Caco-2 (cell line): ENCODE measurements at regions not wholly inside any gene's neighbourhood (a gene's known extent, or its start where the extent isn't known, plus 50 kb on each side); places are given as distances from the start of the nearest gene placed in this dataset.

Source experiments
- BruUV-seq: library from RNA; stranded (reverse); fragments of 400-500 nt; replicated peaks from 2 replicates; lab custom pipeline; 2021; lab: Mats Ljungman, UMichigan
- CTCF ChIA-PET: fragments of 300-600 bp; sonication (Branson Sonifier 250); formaldehyde crosslinking; loops from one replicate; lab custom pipeline; 2022; ENCODE audit warnings: antibody characterized with exemption; lab: Charles Lee
- POLR2A ChIA-PET: fragments of 300-600 bp; sonication (Branson Sonifier 250); formaldehyde crosslinking; loops from one replicate; lab custom pipeline; 2022; ENCODE audit warnings: antibody characterized with exemption; lab: Charles Lee
- DNase-seq, 2 experiments: peaks; one replicate each; pipeline versions ENCODE4 v3.0.0 to v3.0.0-alpha.2; 2020 to 2022
- H3K27me3 ChIP-seq: replicated peaks from 2 replicates; pipeline ENCODE4 v1.6.0; 2011; ENCODE audit warnings: low read length; ENCODE audit not compliant: control insufficient read depth, insufficient read depth
- H3K36me3 ChIP-seq: 2 replicates; pipeline ENCODE4 v1.5.1; 2011; ENCODE audit warnings: low read length; ENCODE audit not compliant: control insufficient read depth, insufficient read depth
- H3K4me1 ChIP-seq: fragments of 250-450 bp; sonication (Bioruptor Pico); 2 replicates; pipeline ENCODE4 v1.5.1; 2020; ENCODE audit warnings: mild to moderate bottlenecking
- H3K4me3 ChIP-seq: 2 replicates; pipeline ENCODE4 v1.5.1; 2011; ENCODE audit warnings: low read depth, mild to moderate bottlenecking, control low read depth, low read length
- H3K9me3 ChIP-seq: fragments of 250-450 bp; sonication (Bioruptor Pico); 2 replicates; pipeline ENCODE4 v1.5.1; 2020; ENCODE audit warnings: mild to moderate bottlenecking, moderate library complexity
- H3K27ac Mint-ChIP-seq: one replicate; pipeline ENCODE4 v1.8.0; 2022; ENCODE audit warnings: mixed read lengths; ENCODE audit not compliant: unreplicated experiment
- H3K27me3 Mint-ChIP-seq: one replicate; pipeline ENCODE4 v1.8.0; 2022; ENCODE audit warnings: mixed read lengths; ENCODE audit not compliant: insufficient read depth, unreplicated experiment
- H3K36me3 Mint-ChIP-seq: one replicate; pipeline ENCODE4 v1.8.0; 2022; ENCODE audit warnings: mild to moderate bottlenecking, mixed read lengths; ENCODE audit not compliant: insufficient read depth, unreplicated experiment
- H3K4me1 Mint-ChIP-seq: one replicate; pipeline ENCODE4 v1.8.0; 2022; ENCODE audit warnings: low read depth, mixed read lengths; ENCODE audit not compliant: unreplicated experiment
- H3K4me3 Mint-ChIP-seq: one replicate; pipeline ENCODE4 v1.8.0; 2022; ENCODE audit warnings: mild to moderate bottlenecking, moderate library complexity, mixed read lengths; ENCODE audit not compliant: unreplicated experiment
- H3K9me3 Mint-ChIP-seq: one replicate; pipeline ENCODE4 v1.8.0; 2022; ENCODE audit warnings: mixed read lengths; ENCODE audit not compliant: unreplicated experiment
- intact Hi-C: fragments of 100-400 bp; cut with micrococcal nuclease; formaldehyde crosslinking; loops from one replicate; pipeline ENCODE4 v1.10.0; 2022; ENCODE audit not compliant: unreplicated experiment
- TF ChIP-seq, protein P1 (sequence below), 2 experiments: fragments of 200-600 bp in 1 of 2; IDR thresholded peaks; 1 replicate in 1 of 2; 2 replicates in 1 of 2; pipeline versions ENCODE4 v1.5.1 to v1.8.0; 2011 to 2022; ENCODE audit warnings: antibody characterized with exemption in 1 of 2, control low read depth in 1 of 2, inconsistent platforms in 1 of 2, low read depth in 1 of 2, low read length in 1 of 2, mild to moderate bottlenecking in 1 of 2, moderate library complexity in 1 of 2; ENCODE audit not compliant: insufficient read depth in 1 of 2, severe bottlenecking in 1 of 2, unreplicated experiment in 1 of 2

DNA sequence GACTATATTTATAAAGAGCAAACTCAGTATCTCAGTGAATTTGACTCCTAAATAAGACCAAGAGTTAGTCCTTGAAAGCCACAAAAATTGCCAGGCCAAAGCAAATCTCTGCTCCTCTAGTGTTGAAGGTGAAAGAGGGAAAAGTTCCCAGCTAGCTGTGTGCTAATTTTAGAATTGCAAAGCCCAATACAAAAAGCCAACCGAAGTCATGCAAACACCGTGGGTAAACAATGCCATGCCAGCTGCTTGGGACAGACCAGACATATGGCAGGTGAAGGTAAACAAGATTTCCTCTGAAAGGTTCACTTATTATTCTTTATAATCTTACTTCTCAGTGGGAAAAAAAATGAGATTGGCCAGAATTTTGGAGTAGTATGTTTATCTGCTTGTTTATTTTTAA lies 80.5 kb upstream of the LNX1 start:
- no peaks in the 10 kb centered on the region for H3K36me3 ChIP-seq
- POLR2A ChIA-PET: no interaction called here
- TF ChIP-seq, protein P1, sequence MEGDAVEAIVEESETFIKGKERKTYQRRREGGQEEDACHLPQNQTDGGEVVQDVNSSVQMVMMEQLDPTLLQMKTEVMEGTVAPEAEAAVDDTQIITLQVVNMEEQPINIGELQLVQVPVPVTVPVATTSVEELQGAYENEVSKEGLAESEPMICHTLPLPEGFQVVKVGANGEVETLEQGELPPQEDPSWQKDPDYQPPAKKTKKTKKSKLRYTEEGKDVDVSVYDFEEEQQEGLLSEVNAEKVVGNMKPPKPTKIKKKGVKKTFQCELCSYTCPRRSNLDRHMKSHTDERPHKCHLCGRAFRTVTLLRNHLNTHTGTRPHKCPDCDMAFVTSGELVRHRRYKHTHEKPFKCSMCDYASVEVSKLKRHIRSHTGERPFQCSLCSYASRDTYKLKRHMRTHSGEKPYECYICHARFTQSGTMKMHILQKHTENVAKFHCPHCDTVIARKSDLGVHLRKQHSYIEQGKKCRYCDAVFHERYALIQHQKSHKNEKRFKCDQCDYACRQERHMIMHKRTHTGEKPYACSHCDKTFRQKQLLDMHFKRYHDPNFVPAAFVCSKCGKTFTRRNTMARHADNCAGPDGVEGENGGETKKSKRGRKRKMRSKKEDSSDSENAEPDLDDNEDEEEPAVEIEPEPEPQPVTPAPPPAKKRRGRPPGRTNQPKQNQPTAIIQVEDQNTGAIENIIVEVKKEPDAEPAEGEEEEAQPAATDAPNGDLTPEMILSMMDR (IDR thresholded peaks at IDR 0.05; ENCODE audit: insufficient read depth in 1 of 2, low read depth in 1 of 2, low read length in 1 of 2, severe bottlenecking in 1 of 2, unreplicated experiment in 1 of 2): no peak
- H3K4me1 Mint-ChIP-seq: no peaks in the 10 kb centered on the region
- H3K4me3 Mint-ChIP-seq: no peak overlapping the region
- H3K9me3 ChIP-seq: no peaks in the 10 kb centered on the region
- H3K36me3 Mint-ChIP-seq: no peaks in the 10 kb centered on the region
- H3K27me3 ChIP-seq: no peaks in the 10 kb centered on the region
- intact Hi-C loops: no loop called here
- peaks cover 3% of the 10 kb centered on the region for H3K27me3 Mint-ChIP-seq
- H3K9me3 Mint-ChIP-seq: peaks cover 10% of the 10 kb centered on the region
- no peak overlapping the region for H3K4me3 ChIP-seq
- CTCF ChIA-PET: no interaction called here
- BruUV-seq: no TSS peak
- no peaks in the 10 kb centered on the region for H3K4me1 ChIP-seq
- no peak overlapping the region for H3K27ac Mint-ChIP-seq
- DNase-seq: no peak

DNA sequence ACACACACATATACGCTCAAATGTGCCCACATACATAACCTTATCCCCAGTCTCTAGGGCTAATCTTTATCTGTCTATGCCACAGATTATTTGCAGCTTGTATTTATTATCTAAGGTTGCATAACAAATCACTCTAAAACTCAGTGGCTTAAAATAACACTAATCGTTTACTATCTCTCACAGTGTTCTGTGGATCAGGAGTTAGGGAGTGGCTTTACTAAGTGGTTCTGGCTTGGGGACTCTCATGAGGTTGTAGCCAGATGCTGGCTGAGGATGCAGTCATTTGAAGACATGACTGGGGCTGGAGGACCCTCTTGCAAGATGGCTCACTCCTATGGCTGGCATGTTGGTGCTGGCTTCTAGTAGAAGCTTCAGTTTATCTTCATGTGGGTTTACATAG lies 68.5 kb upstream of the LNX1 start:
- BruUV-seq: no TSS peak
- no peaks in the 10 kb centered on the region for H3K27me3 ChIP-seq
- ChIA-PET CTCF (no interaction called here), POLR2A (no interaction called here)
- Mint-ChIP-seq H3K9me3 (peaks cover 15% of the 10 kb centered on the region), H3K36me3 (no peaks in the 10 kb centered on the region), H3K27ac (no peak overlapping the region), H3K27me3 (no peaks in the 10 kb centered on the region), H3K4me3 (no peak overlapping the region), H3K4me1 (peaks cover 11% of the 10 kb centered on the region)
- no peaks in the 10 kb centered on the region for H3K36me3 ChIP-seq
- DNase-seq: no peak
- intact Hi-C loops: loop anchor here (5.0 kb wide), 1 partner anchor 558 kb away; no protein-coding TSS in a partner anchor
- H3K4me1 ChIP-seq: no peaks in the 10 kb centered on the region
- H3K9me3 ChIP-seq: no peaks in the 10 kb centered on the region
- H3K4me3 ChIP-seq: no peak overlapping the region
- TF ChIP-seq, protein P1 (IDR thresholded peaks at IDR 0.05; ENCODE audit: insufficient read depth in 1 of 2, low read depth in 1 of 2, low read length in 1 of 2, severe bottlenecking in 1 of 2, unreplicated experiment in 1 of 2): no peak

DNA sequence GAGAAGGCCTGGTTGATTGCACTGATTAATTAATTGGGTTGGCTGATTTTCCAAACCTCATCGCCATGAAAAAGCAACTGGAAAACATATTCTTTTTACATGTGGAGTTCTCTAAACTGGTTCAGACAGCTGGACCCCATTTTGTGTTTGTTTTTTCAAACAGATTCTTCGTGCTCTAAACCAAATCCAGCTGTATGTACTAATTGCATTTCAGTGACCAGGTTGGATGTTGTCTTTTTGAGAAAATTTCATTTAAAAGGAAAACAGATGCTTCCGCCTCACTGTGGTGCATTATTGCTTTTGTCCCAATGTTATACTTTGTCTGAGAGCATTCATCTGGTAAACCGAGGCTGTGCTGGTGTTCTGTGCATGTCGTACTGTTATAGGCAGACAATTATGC lies 67.8 kb upstream of the LNX1 start:
- Mint-ChIP-seq H3K4me1 (peaks cover 11% of the 10 kb centered on the region), H3K36me3 (no peaks in the 10 kb centered on the region), H3K27ac (no peak overlapping the region), H3K27me3 (no peaks in the 10 kb centered on the region), H3K9me3 (peaks cover 15% of the 10 kb centered on the region), H3K4me3 (no peak overlapping the region)
- POLR2A ChIA-PET: no interaction called here
- TF ChIP-seq, protein P1 (IDR thresholded peaks at IDR 0.05; ENCODE audit: insufficient read depth in 1 of 2, low read depth in 1 of 2, low read length in 1 of 2, severe bottlenecking in 1 of 2, unreplicated experiment in 1 of 2): no peak
- Histone ChIP-seq H3K27me3 (no peaks in the 10 kb centered on the region), H3K4me3 (no peak overlapping the region), H3K9me3 (no peaks in the 10 kb centered on the region), H3K4me1 (no peaks in the 10 kb centered on the region), H3K36me3 (no peaks in the 10 kb centered on the region)
- CTCF ChIA-PET: no interaction called here
- DNase-seq: no peak
- intact Hi-C loops: loop anchor here (5.0 kb wide), 1 partner anchor 558 kb away; no protein-coding TSS in a partner anchor
- no TSS peak for BruUV-seq
